Inflammatory macrophage (primary cell): ENCODE measurements at regions not wholly inside any gene's neighbourhood (a gene's known extent, or its start where the extent isn't known, plus 50 kb on each side); places are given as distances from the start of the nearest gene placed in this dataset.

Experiments used
- DNase-seq, 2 donors: peaks; one replicate each; pipeline ENCODE4 v3.0.0-alpha.2; 2020 to 2022

DNA sequence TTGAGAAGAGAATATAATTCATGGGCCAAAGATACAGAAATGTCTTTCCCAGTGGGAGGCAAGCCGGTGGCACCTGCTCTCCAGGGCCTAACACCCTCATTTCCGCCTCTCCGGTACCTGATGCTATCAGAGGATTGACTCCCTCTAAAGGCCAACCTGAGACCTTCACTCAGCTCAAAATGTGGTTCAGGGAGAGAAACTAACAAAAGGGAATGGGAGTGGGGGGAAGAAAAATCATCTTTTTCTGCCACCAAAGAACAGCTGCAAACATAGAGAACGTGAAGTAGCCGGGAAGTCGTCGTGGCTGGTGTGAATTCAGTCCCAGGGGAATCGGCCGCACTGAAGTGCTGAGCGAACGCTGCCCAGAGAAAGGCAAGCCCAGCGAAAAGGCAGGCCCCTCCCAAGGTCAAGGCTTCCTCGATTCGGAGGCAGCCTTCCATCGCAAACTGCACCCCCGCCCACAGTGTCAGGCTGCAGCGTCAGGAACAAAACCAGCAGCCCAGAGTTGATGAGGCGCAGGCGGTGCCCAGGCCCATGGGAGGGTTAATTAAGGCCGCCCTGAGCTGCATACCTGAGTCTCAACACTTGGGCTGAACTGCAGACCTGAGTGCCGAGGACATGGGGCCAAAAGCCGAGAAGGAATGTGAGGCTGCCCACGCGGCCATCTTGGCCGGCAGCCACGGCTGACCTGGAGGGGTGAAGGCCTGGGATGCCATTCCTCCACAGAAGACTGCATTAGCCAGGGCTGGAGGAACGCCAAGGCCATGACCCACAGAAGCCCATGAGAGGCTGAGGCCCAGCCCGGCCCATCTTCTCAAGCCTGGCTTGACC is 160.2 kb downstream of the PSMG1 start:
- DNase-seq: no peak

DNA sequence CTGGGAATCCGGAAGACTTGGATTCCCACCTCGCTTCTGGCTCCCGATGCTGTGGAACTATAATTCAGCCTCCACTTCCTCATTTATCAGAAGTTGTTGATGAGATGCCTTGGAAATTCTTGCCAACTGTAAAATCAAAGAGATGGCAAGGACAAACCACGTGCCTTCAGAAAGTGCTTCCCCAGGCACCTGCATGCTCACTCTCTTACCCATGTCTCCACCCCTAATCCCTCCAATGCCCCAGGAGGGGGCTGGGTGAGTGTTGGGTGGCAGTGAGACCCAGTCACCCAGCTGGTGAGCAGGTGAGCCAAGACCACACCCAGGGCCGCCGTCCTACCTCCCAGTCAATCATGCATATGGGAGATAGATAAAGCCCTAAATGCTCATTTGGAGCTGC is 160.8 kb downstream of the PSMG1 start:
- no peak for DNase-seq

GRCh38 chr21:39022035-39022434 is 161.2 kb downstream of the PSMG1 start:
- no peak for DNase-seq

DNA sequence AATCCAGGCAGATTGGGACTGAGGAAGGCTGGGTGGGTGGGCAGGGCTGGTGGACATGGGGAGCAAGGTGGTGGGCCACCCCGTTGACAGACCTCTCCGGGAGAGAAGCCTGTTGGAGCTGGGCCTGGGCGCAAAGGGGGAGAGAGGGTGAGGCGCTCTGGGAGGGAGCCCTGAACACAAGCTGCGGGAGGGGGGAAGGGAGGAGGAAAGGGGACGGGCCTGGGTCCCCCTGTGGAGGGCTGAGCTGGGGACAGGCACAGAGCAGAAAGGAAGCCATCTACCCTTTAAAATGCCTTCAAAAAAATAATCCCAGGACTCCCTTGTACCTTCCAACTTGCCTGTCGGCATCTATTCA is 161.8 kb downstream of the PSMG1 start:
- no peak for DNase-seq

DNA sequence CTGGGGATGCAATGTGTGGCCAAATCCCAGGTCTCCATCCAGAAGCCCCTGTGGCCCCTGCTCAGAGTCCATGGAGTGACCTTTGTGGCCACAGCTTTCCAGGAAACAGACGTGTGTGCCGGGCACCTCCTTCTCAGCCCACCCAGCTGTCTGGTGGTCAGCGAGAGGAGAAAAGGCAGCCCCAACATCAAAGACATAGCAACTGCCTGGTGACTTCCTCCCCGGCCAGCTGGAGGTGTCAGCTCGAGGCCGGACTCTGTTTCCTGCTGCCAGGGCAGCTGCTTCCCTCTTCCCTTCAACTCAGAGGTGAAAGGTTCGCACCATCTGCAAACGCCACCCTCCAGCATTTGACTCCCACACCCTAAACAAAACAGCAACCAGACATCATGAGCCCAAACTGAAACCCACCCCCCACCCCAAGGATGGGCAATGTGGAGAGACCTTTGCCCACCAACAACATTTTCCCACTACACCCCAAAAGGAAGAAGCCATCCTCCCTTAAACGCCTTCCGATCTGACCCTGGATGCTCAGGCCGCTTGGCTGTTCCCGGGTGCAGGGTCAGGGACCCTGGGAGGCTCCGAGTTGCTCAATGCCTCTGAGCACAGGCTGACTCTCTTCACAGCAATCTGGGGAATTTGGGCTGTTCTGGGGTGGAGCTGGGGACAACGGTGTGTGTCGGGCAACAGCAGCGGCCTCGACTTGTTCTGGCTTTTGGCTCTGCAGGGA is 162.3 kb downstream of the PSMG1 start:
- peak; percentile 35 to 56 for DNase-seq

DNA sequence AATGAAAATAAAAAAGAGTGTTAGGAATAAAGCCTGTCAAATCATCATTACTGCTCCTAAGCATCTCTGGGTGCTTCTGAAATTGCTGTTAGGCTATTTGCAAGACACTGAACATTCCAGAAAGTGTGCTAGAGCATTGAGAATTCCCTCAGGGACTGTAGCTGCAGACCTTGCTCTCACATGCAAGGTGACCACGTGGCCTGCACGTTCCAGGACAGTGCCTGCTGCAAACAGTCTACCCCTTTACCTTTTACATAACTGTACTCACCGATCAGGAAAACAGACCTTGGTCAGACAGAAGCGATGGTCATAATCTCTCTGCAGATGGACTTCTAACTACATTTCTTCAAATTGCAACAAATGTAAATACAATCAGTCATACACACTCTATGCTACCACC is 164.5 kb downstream of the PSMG1 start:
- no peak for DNase-seq

GRCh38 chr21:39016740-39017315 is 166.4 kb downstream of the PSMG1 start:
- DNase-seq: peak; percentile 87

GRCh38 chr21:39014747-39015146 is 168.5 kb downstream of the PSMG1 start:
- peak; percentile 74 to 78 for DNase-seq

- DNase-seq: peak in 1 of 2 donors; percentile 12
Measured at GRCh38 chr21:39012326-39013230, 170.7 kb downstream of the PSMG1 start.

- no peak for DNase-seq
Measured at GRCh38 chr21:39011911-39012310, 171.3 kb downstream of the PSMG1 start.

DNA sequence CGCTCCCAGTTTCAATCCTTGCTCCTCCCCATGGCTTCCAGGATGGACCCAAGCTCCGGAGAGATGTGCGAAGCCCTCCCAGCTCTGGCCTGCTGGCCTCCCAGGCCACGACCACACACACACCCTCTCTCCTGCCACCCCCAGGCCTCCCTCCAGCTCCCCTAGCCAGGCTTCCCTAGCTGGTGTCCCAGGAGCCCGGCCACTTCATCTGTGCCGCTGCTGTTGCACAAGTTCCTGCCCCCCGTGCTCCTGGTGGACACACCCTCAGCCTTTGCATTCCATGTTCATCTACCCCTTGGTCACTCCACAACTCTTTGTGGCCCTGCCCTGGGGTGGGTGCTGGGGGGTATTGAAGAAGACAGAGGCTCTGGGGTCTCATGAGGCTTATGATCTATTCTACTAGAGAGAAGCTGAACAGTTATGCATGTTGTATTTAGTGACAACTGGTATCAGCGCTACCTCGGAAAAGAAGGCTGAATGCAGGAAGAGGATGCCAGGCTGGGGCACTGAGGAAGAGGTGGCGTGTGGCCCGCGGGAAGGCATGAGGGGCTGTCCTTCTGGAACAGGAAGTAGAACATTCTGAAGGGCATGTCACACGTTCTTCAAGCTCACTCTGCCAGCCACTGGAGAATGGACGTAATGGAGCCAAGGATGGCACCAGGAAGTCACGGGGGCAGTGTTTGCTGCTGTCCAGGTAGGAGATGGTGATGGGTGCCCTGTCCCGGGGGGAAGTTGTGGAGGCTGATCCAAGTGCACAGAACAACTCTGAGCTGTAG is 172.4 kb downstream of the PSMG1 start:
- peak; percentile 45 to 56 for DNase-seq

GRCh38 chr21:39009587-39010225 is 173.5 kb downstream of the PSMG1 start:
- DNase-seq: peak in 1 of 2 donors; percentile 17

GRCh38 chr21:39007985-39008384 is 175.3 kb downstream of the PSMG1 start:
- DNase-seq: no peak

DNA sequence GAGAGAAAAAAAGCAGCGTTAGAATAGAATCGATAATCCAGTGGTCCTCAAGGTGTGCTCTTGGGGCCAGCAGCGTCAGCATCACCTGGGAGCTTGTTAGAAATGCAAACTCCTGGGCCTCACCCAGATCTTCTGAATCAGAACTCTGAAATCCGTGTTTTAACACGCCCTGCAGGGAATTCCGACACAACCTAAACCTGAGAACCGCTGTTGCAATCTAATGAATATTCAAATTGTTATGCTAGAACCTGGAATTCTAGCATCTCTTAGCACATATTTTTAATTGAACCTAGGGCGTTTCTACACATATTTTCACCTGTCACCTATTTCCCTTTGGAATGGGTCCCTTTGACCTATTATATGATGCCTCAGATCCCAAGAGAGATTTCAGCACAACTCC is 175.7 kb downstream of the PSMG1 start:
- no peak for DNase-seq

DNA sequence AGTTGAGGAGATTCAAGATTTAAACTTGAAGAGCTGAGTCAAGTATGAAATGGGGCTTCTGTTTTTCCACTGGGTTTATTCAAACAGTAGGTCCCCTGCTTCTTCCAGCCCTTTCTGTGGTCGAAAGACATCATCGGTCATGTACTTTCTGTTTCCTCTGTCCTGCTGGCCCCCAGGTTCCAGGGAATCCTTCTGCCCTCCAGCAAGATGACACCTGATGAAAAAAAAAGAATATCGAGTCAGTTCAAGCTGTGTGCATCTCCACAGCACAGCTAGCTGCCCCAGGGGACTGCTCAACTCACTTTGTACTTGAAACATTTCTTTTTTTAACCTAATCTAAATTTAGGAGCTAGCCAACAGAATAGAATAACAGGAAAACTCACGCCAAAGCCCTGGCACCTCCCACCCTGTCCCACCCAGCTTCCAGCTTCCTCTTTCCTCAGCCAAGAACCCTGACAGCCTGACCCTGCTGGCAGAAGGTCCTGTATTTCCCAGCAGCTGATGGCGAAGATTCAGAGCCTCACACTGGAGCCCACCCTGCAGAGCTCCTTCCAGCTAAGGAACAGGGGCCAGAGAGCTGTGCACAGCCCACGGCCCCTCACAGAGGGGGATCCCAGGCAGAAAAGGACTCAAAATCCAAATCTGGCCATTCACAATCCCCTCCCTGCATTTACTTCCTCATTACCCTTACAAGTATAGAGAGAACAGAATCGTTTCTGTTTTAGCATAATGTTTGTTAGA is 176.5 kb downstream of the PSMG1 start:
- peak; percentile 41 to 53 for DNase-seq

- no peak for DNase-seq
Measured at GRCh38 chr21:39005502-39005787, 177.8 kb downstream of the PSMG1 start.

DNA sequence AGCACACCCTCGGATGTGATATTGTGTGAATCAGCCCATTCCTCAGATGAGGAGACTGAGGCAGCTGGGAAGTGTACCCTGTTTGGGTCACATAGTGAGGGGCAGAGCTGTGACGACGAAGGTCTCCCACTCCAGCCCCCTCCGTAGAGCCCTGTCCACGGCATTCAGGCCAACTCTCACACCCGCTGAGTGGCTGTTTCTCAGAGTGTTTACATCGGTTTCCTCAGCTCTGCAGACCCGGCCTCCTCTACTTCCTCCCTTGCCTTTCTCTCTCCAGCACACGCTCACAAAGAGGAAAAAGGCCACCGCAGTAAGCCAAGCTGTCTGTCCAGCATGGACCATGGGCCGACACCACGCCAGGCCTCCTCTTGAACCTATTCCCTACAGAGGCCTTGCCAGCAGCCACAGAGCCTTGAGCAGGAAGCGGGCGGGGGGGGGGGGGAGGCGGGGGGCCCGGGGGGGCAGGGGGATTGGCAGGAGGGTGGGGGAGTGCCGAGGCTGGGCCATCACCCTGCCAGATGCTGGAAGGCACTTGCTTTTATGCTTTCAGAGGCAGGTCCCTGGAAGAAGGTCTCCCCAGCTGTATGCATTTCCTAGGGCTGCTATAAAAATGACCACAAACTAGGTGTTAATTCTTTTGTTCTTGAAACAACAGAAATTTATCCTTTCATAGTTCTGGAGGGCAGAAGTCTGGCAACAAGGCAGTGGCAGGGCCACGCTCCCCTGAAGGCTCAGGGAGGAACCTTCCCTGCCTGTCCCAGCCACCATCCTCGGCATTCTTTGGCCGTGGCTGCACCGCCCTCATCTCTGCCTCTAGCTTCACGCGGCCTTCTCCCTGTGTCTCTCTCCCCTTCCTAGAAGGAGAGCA is 178.4 kb downstream of the PSMG1 start:
- DNase-seq: peak; percentile 54 to 56

GRCh38 chr21:39003982-39004633 is 179.1 kb downstream of the PSMG1 start:
- peak; percentile 91 for DNase-seq

DNA sequence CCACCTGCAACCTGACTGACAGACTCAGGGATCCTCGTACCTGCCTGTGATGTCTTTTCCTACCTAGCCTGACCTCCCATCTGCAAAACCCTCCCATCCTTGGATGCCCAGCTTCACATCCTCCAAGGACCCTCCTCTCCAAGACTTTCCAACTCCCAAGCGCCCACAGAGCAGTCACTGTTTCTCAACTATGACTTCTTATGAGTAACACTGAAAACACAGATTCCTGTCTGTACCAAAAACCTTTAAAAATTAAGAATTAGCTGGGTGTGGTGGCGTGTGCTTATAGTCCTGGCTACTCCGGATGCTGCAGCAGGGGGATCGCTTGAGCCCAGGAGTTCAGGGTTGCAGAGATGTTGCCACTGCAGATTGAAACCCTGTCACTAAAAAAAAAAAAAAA is 181.9 kb downstream of the PSMG1 start:
- no peak for DNase-seq
